K562 (cell line): ENCODE measurements at regions not wholly inside any gene's neighbourhood (a gene's known extent, or its start where the extent isn't known, plus 50 kb on each side); places are given as distances from the start of the nearest gene placed in this dataset.

ENCODE experiments used
- ATAC-seq: fragments of 200-7000 bp; cut with Tn5 transposase; 3 replicates; pipeline ENCODE4 v1.9.1; 2020; ENCODE audit warnings: moderate library complexity
- BruUV-seq: library from RNA; stranded (reverse); fragments of 400-500 nt; replicated peaks from 2 replicates; lab custom pipeline; 2021; lab: Mats Ljungman, UMichigan
- CTCF ChIA-PET: fragments of 300-600 bp; formaldehyde crosslinking; extraction: SDS; loops from one replicate; lab custom pipeline; 2021; ENCODE audit warnings: low intra/inter-chr PET ratio; lab: Yijun Ruan, JAX
- POLR2A ChIA-PET: fragments of 300-600, 350-650 bp; sonication (Branson Sonifier 250); formaldehyde crosslinking; extraction: SDS; loops from one replicate; lab custom pipeline; 2021; ENCODE audit warnings: antibody characterized with exemption, inconsistent platforms; lab: Yijun Ruan, JAX
- DNase-seq, 4 experiments: peaks; one replicate each; pipeline versions ENCODE4 v3.0.0 to v3.0.0-alpha.2; 2011 to 2018; ENCODE audit warnings: low spot score in 3 of 4, mixed read lengths in 3 of 4; ENCODE audit errors: extremely low read depth in 1 of 4
- FAIRE-seq: peaks from 2 replicates; lab custom pipeline; 2011; peaks lifted over from hg19 to GRCh38; lab: Jason Lieb, UNC
- H2AFZ ChIP-seq: 2 replicates; pipeline ENCODE4 v1.6.0; 2011; ENCODE audit warnings: low read depth, low read length, control low read depth, inconsistent platforms
- H3K27ac ChIP-seq: fragments of 200-600 bp; 3 replicates; pipeline ENCODE4 v1.8.0; 2011; ENCODE audit warnings: low read depth, mild to moderate bottlenecking, control low read depth, inconsistent platforms, low read length, moderate library complexity, mixed read lengths; ENCODE audit errors: extremely low read depth
- H3K27me3 ChIP-seq, 2 experiments: fragments of 300-600 bp in 1 of 2; 2 replicates in 1 of 2; 3 replicates in 1 of 2; pipeline versions ENCODE4 v1.6.0 to v1.8.0; 2011; ENCODE audit warnings: inconsistent platforms in 2 of 2, low read length in 2 of 2, mild to moderate bottlenecking in 1 of 2, mixed read lengths in 1 of 2, moderate library complexity in 1 of 2; ENCODE audit not compliant: control insufficient read depth in 2 of 2, insufficient read depth in 2 of 2
- H3K36me3 ChIP-seq: fragments of 300-600 bp; 3 replicates; pipeline ENCODE4 v1.8.0; 2011; ENCODE audit warnings: mild to moderate bottlenecking, low read length, inconsistent platforms; ENCODE audit not compliant: control insufficient read depth, insufficient read depth
- H3K4me1 ChIP-seq, 2 experiments: fragments of 200-600 bp in 1 of 2; replicated peaks in 1 of 2; 2 replicates in 1 of 2; 3 replicates in 1 of 2; pipeline versions ENCODE4 v1.5.1 to v1.8.0; 2011; ENCODE audit warnings: inconsistent platforms in 2 of 2, low read length in 2 of 2, mild to moderate bottlenecking in 1 of 2, mixed read lengths in 1 of 2, moderate library complexity in 1 of 2; ENCODE audit not compliant: control insufficient read depth in 2 of 2, insufficient read depth in 2 of 2
- H3K4me2 ChIP-seq: 2 replicates; pipeline ENCODE4 v1.6.1; 2011; ENCODE audit warnings: low read length, control low read depth, inconsistent platforms, mixed read lengths; ENCODE audit not compliant: insufficient read depth
- H3K4me3 ChIP-seq: fragments of 200-600 bp; sonication (generic), shearing (Covaris generic); 2 replicates; pipeline ENCODE4 v1.5.1; 2016; ENCODE audit warnings: control low read depth, inconsistent platforms
- H3K79me2 ChIP-seq: fragments of 200-600 bp; 3 replicates; pipeline ENCODE4 v1.8.0; 2011; ENCODE audit warnings: low read length, inconsistent platforms; ENCODE audit not compliant: control insufficient read depth, insufficient read depth
- H3K9ac ChIP-seq, 2 experiments: 2 replicates each; pipeline versions ENCODE4 v1.6.0 to v1.6.1; 2011; ENCODE audit warnings: low read depth in 2 of 2, low read length in 2 of 2, control low read depth in 1 of 2, inconsistent platforms in 1 of 2, mild to moderate bottlenecking in 1 of 2, mixed read lengths in 1 of 2; ENCODE audit not compliant: insufficient read depth in 1 of 2
- H3K9me1 ChIP-seq: one replicate; pipeline ENCODE4 v1.6.0; 2011; ENCODE audit warnings: inconsistent platforms, mild to moderate bottlenecking, low read length, moderate library complexity; ENCODE audit not compliant: control insufficient read depth, insufficient read depth
- H3K9me3 ChIP-seq: replicated peaks from 2 replicates; pipeline ENCODE4 v1.5.1; 2011; ENCODE audit warnings: low read depth, low read length, inconsistent platforms; ENCODE audit not compliant: control insufficient read depth, insufficient read depth
- H4K20me1 ChIP-seq: replicated peaks from 2 replicates; pipeline ENCODE4 v1.6.1; 2011; ENCODE audit warnings: low read length, inconsistent platforms, mixed read lengths; ENCODE audit not compliant: control insufficient read depth, insufficient read depth
- CBFB ChIP-seq: sonication (generic); formaldehyde crosslinking; IDR thresholded peaks from 2 replicates; pipeline ENCODE4 v1.4.0; 2020; ENCODE audit warnings: mild to moderate bottlenecking, missing genetic modification reagents
- CREB5 ChIP-seq: fragments of 250-450 bp; sonication (Bioruptor Pico); IDR thresholded peaks from 2 replicates; pipeline ENCODE4 v1.5.0; 2020; ENCODE audit warnings: mild to moderate bottlenecking
- FOXP1 ChIP-seq: sonication (generic); formaldehyde crosslinking; IDR thresholded peaks from 2 replicates; pipeline ENCODE4 v1.8.0; 2022; ENCODE audit warnings: mild to moderate bottlenecking, missing genetic modification reagents
- KDM4B ChIP-seq, 2 experiments: fragments of 450-650 bp in 1 of 2; sonication (generic) in 1 of 2; IDR thresholded peaks; 2 replicates each; pipeline ENCODE4 v1.6.1; 2016 to 2017; ENCODE audit warnings: borderline replicate concordance in 2 of 2, antibody characterized with exemption in 1 of 2, low read depth in 1 of 2, mild to moderate bottlenecking in 1 of 2
- MBD2 ChIP-seq: sonication (generic); IDR thresholded peaks from 2 replicates; pipeline ENCODE4 v1.6.1; 2016; ENCODE audit warnings: low read depth, borderline replicate concordance
- MIER1 ChIP-seq: fragments of 450-650 bp; IDR thresholded peaks from 2 replicates; pipeline ENCODE4 v1.6.1; 2016; ENCODE audit warnings: antibody characterized with exemption, mild to moderate bottlenecking, low read depth
- NFE2L1 ChIP-seq: fragments of 450-650 bp; IDR thresholded peaks from 2 replicates; pipeline ENCODE4 v1.6.1; 2016; ENCODE audit warnings: missing genetic modification characterization, low read depth, mild to moderate bottlenecking, missing compliant biosample characterization, moderate library complexity, borderline replicate concordance
- NR3C1 ChIP-seq: sonication (generic); formaldehyde crosslinking; IDR thresholded peaks from 2 replicates; pipeline ENCODE4 v1.8.1; 2022; ENCODE audit warnings: missing genetic modification reagents
- RBFOX2 ChIP-seq: fragments of 200-400 bp; formaldehyde crosslinking; IDR thresholded peaks from 2 replicates; pipeline ENCODE4 v1.6.1; 2017; ENCODE audit warnings: low read depth, mild to moderate bottlenecking, low read length, moderate library complexity
- SFPQ ChIP-seq: fragments of 200-400 bp; formaldehyde crosslinking; IDR thresholded peaks from 2 replicates; pipeline ENCODE4 v1.6.1; 2017; ENCODE audit warnings: mild to moderate bottlenecking, low read depth, low read length, moderate library complexity
- TBP ChIP-seq: optimal IDR thresholded peaks from 2 replicates; pipeline ENCODE3; 2011; ENCODE audit warnings: low read depth, low read length, improper control_type of control experiment
- ZNF165 ChIP-seq: fragments of 250-450 bp; sonication (Bioruptor Pico); IDR thresholded peaks from 2 replicates; pipeline ENCODE4 v1.4.0; 2020; ENCODE audit warnings: borderline replicate concordance
- ZNF41 ChIP-seq: fragments of 250-450 bp; sonication (Bioruptor Pico); conservative IDR thresholded peaks from 2 replicates; pipeline ENCODE4 v1.4.0; 2020; ENCODE audit warnings: mild to moderate bottlenecking
- WGBS: fragments of 100-300 bp; shearing (Covaris generic); methylation state at CpG from one replicate; pipeline ENCODE4 v1.1.6; 2016; ENCODE audit warnings: low coverage, mixed read lengths; ENCODE audit not compliant: insufficient coverage; ENCODE audit errors: missing lambda C conversion rate; 5-methylcytosine and 5-hydroxymethylcytosine counted together
- in situ Hi-C: fragments of 300-500 bp; cut with MboI; formaldehyde crosslinking; loops from 4 replicates; pipeline ENCODE4 v1.15.0; 2018; ENCODE audit warnings: inconsistent platforms, mixed read lengths
- intact Hi-C: fragments of 100-400 bp; cut with micrococcal nuclease; formaldehyde crosslinking; loops from 2 replicates; pipeline ENCODE4 v1.14.2; 2022

- 8% methylated on average over 16 of the region's 17 CpGs for WGBS
- no TSS peak for BruUV-seq
- H3K36me3 ChIP-seq, result no peaks in the 10 kb centered on the region
- H3K79me2 ChIP-seq, result no peaks in the 10 kb centered on the region
- intact Hi-C loops (no loop called here), in situ Hi-C loops (no loop called here)
- ChIA-PET CTCF (no interaction called here), POLR2A (no interaction called here)
- H3K27me3 ChIP-seq, result peaks cover 64 to 84% of the 10 kb centered on the region in 2 experiments
- H3K9me1 ChIP-seq, result peaks cover 3% of the 10 kb centered on the region
- peaks cover 4% of the 10 kb centered on the region; the same call in 1 of the 2 replicates for H3K9me3 ChIP-seq
- H3K4me1 ChIP-seq, result peaks cover 0 to 15% of the 10 kb centered on the region in 2 experiments; a peak in 1 of 5 replicates
- H3K4me3 ChIP-seq, result no peak overlapping the region
- H3K9ac ChIP-seq, result no peak overlapping the region
- peaks cover 11% of the 10 kb centered on the region for H4K20me1 ChIP-seq
- H2AFZ ChIP-seq, result no peak overlapping the region
- no peak overlapping the region for H3K4me2 ChIP-seq
- FAIRE-seq (no peak), ATAC-seq (no peak), DNase-seq (no peak)
- no peak overlapping the region for H3K27ac ChIP-seq
- no peak for TF ChIP-seq TBP
- TF ChIP-seq RBFOX2, result no peak
- TF ChIP-seq ZNF41, result no peak
- no peak for TF ChIP-seq MBD2
- TF ChIP-seq CBFB (CRISPR knock-in tag), result no peak
- TF ChIP-seq MIER1, result no peak
- TF ChIP-seq CREB5 (CRISPR knock-in tag), result no peak
- TF ChIP-seq KDM4B (IDR thresholded peaks at IDR 0.05; ENCODE audit: borderline replicate concordance in 2 of 2, low read depth in 1 of 2), result no peak
- no peak for TF ChIP-seq FOXP1 (CRISPR knock-in tag)
- TF ChIP-seq NR3C1 (CRISPR knock-in tag), result no peak
- TF ChIP-seq SFPQ, result no peak
- no peak for TF ChIP-seq NFE2L1
- no peak for TF ChIP-seq ZNF165 (CRISPR knock-in tag)
Measured at GRCh38 chr1:10950316-10951172, 61.9 kb upstream of the TARDBP start.
